ENCODE measurements at regions not wholly inside any gene's neighbourhood (a gene's known extent, or its start where the extent isn't known, plus 50 kb on each side); places are given as distances from the start of the nearest gene placed in this dataset.
"Not testable (repeated sequence)": the region's sequence is repeated elsewhere in the genome, so short reads cannot be mapped to it uniquely, and the experiment has no call there.

DNA sequence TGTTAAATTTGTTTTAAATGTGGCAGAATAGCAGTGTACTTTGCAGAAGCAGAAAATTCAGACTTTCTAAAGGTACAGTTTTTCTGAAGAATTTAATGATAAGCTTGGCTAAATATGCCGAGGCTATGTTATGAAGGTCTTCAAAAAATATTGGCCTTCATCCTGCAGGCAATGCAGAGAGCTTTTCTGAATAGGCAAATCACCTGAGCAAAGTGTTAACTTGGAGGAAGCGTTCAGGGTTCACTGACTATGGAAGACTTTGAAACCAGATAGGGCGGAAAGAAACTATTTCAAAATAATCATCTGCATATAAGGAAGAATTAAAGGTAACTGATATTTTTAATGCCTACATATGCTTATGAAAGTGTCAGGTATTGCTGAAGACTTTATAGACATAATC is 133.7 kb upstream of the SETBP1 start:
- DNase-seq: no peak
- no peak for ATAC-seq

DNA sequence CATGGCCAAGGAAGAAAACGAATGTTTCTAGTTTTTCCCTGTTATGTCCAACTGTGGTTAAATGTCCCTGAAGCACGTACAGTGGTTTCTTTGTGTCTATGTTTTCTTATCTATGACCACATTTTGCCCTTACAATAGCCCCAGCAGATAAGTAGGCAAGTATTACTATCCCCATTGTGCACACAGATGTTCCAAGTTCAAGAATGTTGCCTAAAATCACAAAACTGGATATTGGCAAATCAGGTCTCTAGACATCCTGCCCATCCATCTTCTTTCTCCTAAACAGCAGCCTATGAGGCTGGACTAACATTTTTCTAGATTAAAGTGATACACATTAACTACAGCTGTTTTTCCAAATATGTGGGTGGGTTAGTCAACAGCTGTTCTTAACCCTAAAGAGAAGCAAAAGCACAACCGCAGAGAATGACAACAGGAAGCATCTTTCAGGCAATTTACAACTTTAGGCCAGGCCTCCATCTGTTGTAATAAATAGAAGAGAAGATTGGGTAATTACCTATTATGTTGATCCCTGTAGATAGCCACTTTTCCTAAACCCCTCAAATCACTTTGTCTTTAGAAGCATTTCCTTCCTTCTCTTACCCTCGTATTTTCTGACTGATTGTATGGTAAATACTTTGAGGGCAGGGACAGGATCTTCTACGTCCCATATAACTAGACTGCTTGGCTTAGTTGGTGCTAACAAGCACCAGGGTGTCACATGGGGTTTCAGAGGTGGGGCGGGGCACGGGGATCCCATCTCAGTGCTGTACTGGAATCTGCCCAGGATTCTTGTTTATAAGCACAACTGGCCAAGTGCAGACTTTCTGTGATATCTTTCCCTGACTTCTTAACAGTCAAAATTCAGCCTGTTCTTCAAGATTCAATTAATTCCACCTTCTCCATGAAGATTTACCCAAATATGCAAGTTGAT is 132.1 kb upstream of the SETBP1 start:
- ATAC-seq (no peak), DNase-seq (no peak)

DNA sequence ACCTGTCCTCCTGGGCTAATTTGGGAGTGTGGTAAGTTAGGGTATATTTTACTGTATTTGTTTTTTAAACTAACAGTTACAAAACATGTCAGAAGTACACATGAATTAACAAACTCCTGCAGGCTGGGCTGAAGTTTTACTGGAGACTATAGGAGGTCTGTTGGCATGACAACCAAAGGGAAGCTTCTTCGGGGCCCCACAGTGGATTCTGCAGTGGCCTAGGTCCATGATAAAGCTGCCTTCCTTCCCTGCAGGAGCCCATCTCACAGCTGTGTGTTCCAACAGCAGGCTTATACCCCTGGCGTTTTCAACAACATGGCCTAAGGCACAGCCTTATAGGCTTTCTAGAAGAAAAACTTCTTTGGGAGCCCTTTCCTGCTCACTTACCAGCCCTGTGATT is 128.0 kb upstream of the SETBP1 start:
- no peak for ATAC-seq
- no peak for DNase-seq

DNA sequence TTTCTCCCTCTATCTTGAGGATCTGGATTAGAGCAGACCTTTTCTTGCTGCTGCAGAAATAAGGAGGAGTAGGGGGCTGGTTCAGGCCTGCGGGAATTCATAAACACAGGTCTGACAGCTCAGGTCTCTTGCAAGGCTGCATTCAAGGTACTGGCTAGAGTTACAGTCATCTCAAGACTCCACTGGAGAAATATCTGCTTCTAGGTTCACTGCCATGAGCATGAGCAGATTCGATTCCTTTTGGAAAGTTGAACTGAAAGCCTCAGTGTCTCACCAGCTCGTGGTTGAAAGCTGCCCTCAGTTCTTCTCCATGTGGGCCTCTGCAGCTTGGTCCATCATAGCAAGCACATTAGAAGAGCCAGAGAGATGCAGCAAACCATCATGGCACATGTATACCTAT is 124.4 kb upstream of the SETBP1 start:
- DNase-seq (no peak), ATAC-seq (no peak)

DNA sequence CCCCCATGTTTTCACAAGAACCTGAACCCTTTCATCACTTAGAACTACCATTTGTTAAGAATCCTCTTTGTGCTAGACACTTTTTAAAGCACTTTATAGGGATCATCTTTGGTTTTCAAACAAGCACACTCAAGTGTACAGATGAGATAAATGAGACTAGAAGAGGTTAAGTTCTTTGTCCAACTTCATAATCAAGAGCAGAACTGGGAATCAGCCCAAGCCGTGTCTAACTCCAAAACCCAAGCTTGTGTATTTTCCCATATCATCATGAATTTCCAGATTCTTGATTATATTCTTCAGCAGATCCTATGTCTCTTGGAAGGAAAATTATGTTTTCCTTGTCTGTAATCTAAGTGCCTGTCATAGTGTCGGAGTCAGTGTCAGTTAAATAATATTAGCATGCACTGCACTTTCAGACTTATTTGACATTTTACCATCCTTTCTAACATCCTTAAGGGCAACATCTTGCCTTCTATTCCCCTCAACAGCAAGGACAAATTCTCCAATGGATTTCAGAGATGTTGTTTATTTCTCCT is 123.0 kb upstream of the SETBP1 start:
- ATAC-seq (no peak), DNase-seq (no peak)

DNA sequence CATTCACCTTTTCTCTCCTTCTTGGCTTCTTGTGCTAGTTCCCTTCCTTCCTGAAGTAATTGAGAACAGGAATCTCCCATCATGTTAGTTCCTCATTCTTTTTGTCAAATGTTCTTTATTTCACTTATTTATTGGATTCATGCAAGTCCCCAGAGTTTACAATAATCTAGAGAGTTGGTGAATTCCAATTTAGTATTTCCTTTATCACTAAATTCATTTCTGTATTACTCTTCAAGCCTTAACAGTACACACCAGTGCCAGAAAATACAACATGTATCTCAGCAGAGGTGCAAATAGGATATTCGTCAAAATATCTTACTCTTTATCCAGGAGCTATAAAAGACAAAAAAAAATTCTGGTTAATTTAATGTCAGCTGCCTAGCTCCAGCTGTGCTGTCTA is 121.9 kb upstream of the SETBP1 start:
- no peak for DNase-seq
- ATAC-seq: no peak

DNA sequence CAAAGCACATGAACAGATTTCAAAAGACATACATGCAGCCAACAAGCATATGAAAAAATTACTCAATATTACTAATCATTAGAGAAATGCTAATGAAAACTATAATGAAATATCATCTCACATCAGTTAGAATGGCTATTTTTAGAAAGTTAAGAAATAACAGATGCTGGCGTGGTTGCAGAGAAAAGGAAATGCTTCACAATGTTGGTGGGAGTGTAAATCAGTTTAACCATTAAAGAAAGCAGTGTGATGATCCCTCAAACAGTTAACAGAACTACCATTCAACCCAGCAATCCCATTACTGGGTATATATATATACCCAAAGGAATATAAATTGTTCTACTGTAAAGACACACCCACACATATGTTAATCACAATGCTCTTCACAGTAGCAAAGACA is 117.7 kb upstream of the SETBP1 start:
- ATAC-seq: no peak
- no peak for DNase-seq

DNA sequence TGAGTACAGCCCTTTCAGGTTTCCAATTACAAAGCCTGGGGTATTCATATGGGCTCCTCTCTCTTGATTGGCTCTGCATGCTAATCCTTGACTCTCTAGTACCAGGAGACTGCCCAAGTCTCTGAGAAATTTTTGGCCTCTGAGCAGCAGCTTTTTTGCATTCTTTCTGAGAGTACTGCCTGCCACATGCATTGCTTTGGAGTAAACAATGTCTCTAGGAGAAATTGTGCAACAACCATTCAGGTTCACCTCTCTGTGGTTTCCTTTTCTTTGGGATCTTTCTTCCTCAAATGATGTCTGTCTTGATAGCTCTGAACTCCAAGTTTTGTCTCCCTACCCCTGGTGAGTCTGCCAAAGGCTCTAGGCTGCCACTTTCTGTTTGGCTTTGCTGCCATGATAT is 115.8 kb upstream of the SETBP1 start:
- DNase-seq (no peak), ATAC-seq (no peak)

DNA sequence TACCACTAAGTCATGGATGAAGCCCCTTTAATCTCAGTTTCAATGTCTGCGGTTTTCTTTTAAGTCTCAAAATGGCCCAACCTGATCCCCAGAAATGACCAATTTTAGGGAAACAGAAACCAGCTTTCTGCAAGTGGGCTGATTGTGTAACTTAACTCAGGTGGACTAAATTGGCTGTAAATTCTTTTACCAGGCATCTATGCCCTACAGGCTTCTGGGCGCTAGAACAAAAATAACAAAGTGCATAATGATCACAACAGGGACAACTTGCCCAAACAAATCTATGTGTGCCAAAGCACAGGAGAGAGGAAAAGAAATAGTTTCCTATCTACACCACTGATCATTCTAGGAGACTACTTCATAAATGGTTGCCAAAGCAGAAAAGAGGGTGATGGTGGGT is 112.3 kb upstream of the SETBP1 start:
- ATAC-seq (no peak), DNase-seq (no peak)

DNA sequence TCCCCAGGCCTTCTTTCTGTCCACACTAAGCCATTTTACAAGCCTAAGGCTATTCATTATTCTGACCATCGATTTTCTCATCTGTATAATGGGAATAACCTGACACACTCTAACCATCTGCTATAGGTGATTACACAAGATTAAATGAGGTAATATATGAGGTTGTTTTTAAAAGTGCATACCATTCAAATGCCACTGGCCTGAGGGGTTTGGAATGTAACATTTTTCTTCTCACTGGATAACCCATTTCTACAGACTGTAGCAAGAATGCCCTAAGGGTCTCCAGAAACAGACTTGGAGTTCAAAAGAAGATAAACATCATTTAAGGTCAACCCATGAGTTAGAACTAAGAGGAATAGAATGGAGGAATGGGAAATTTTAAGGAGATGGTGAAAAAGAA is 111.7 kb upstream of the SETBP1 start:
- DNase-seq: no peak
- ATAC-seq: no peak

DNA sequence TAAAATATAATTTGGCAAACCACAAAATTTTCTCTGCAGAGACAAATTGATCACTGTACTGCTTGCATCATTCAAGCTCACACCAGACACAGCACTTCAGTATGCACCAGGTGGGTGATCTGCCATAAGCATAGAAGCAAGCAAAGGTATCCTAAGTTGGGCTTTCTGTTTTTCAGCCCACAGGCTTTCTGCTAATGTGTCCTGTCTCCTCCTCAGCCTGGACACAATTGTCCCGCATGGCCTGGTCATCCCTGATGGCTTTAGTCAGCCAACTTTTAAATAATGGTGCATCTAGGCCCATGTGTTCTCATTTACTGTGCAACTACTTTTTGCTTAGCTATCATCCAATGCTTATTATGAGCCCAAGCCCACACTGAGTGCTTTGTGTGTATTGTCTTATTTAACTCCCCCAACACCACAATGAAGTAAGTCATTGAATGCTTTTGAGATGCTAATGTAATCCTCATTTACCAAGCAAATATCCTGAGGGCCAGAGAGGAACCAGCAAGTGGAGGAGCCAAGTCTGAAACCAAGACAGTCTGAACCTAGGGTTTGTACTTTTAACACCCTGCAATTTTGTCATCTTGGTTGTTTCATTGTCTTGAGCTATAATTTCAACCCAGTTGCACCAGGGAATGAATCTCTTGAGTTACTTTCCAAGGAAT is 111.2 kb upstream of the SETBP1 start:
- DNase-seq: no peak
- ATAC-seq: no peak

DNA sequence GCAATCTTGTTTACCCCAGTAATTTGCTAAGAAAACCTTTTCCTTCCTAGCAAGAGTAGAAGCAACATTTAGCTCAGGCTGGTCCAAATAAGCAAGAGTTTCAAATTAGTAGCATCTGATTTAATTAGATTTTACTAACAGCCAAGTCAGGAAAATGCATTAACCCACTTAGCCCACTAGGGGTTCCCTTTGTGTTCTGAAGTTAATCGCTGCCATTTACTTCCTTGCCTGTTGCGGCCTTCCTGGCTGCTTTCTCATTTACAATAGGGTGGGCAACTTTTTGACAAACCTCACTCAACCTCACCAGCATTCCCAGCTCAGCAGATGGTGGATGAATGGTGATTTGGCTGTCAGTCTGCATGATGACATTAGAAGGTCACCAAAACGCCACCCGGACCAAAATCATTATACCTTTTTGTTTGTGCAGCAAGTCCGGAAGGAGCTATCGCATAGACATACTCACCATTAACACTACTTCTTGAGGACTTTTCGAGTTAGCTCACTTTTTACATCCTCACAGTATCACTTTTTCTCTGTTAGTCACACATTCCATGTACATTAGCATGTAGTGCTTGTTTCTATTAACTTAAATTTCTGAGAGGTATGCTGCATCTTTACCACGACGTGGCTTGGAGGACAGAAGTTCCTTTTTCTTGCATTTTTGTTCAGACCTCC is 101.5 kb upstream of the SETBP1 start:
- ATAC-seq (no peak), DNase-seq (no peak)

DNA sequence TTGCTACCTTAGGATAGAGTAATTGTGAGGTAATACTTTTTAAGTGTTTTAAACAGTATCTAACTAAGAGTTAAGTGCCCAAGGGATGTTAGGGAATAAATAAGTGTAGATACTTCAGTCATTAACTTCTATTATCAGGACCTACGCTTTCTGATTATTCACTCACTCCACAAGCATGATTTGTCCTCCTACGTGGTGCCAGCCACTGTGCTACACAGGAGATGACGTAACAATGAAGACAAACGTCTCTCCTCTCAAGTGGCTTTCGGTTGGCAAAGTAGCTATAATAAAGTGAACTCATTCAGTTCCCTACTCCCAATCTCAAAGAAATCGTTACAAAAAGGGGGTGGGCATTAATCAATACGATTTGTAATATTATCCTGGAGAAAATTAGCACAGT is 100.9 kb upstream of the SETBP1 start:
- ATAC-seq (no peak), DNase-seq (no peak)

DNA sequence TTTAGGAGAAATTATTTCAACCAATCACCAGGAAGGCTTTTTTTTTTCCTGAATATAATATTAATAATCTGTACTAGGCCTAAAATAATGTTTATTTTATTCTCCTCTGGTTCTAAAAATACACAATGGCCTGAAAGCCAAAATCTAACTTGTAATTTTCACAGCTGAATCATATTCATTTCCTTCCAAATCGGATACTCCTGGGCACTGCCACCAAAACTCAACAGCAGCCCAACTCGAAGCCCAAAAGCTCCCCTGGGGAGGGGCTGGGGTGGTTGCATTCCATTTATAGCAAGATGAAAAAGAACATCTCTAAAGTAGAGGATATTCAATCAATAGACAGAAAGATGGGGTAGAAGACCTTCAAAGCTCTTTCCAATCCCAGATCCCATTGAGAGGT is 100.5 kb upstream of the SETBP1 start:
- DNase-seq (no peak), ATAC-seq (no peak)

DNA sequence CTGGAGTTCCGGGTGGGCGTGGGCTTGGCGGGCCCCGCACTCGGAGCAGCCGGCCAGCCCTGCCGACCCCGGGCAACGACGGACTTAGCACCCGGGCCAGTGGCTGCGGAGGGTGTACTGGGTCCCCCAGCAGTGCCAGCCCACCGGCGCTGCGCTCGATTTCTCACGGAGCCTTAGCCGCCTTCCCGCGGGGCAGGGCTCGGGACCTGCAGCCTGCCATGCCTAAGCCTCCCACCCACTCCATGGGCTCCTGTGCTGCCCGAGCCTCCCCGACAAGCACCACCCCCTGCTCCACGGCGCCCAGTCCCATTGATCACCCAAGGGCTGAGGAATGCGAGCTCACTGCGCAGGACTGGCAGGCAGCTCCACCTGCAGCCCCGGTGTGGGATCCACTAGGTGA is 99.9 kb upstream of the SETBP1 start:
- not testable (repeated sequence) for DNase-seq, ATAC-seq

DNA sequence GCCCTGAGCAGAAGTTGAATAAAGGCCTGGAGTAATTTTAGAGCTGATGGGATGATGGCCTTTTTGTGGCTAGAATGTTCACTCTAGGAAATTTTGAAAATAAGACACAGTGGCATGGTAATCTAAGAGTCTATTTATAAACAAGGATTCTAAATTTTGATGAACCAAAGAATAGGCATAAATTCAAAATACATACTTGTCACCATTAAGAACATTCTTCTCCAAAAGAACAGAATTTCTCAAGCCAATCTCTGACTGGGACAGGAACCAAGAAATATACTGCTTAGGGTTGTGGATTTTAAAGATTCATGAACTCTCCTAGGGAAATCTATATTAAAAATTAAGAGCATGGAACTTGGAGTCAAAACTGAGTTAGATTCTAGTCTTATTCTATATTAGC is 98.2 kb upstream of the SETBP1 start:
- ATAC-seq: no peak
- no peak for DNase-seq

DNA sequence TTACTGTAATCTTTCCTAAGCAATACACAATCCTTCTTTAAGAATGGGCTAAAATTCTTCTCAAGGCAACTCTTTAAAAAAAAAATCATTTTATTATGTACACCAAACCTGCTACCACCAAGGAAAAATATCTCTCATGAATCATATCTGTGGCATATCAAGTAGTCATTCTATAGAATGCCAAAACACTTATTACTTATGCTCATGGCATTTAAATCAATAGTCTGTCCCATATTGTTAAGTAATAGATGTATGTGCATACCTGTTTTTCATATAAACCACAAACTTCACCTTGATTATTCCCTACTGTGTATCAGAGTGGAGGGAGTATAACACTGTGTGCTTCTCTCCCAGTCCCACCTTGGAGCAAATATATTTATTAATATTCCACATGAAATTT is 95.8 kb upstream of the SETBP1 start:
- no peak for ATAC-seq
- no peak for DNase-seq

DNA sequence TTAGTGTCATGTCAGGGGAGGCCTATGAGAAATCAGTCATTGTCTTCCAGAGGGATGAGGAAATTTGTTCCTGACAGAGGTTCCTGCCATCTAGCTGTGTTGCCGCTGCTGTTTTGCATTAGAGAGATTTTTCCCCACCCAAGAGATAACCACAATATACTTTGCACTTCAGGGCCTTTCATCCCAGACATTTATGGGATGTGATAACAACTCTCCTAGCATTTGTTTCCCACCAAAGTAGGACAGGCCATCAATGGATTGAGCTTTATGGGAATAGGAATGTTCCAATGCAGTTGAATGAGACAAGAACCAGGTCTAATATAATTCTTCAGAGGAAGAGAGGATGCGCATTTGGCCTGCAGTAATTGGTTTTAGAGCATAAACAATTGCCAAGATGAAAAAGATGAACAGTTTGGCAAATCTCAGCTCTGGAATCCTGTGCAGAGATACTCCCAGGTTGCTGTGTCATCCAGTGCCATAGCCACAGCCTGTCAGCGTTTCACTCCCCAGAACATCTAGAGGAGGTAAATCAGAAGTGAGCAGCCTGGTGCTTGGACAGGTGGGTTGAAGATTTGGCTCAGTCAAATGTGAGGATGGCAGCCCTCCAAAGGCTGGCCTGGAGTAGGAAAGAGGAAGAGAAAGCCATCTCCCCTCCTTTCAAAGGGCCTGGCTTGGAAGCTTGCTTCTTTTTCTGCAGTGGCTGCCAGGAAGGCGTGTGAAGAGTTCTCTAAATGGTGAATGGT is 93.7 kb upstream of the SETBP1 start:
- ATAC-seq: no peak
- DNase-seq: no peak

DNA sequence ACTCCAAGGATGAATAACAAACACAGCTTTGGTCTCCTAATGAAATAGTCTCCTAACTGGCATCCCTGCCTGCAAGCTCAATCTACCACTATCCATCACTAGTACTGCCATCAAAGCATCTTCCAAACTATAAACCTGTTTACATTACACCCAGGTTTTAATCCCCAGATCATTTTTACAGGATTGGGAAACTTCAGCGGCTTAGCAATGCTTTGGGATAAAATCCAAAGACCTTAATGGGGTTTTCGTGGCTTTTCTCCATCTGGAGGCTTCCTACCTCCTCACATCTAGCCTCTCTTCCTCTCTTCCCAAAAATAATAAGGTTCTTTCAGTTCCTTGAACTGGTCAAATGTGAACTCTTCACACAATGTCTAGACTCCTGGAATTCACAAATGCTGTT is 92.2 kb upstream of the SETBP1 start:
- no peak for ATAC-seq

DNA sequence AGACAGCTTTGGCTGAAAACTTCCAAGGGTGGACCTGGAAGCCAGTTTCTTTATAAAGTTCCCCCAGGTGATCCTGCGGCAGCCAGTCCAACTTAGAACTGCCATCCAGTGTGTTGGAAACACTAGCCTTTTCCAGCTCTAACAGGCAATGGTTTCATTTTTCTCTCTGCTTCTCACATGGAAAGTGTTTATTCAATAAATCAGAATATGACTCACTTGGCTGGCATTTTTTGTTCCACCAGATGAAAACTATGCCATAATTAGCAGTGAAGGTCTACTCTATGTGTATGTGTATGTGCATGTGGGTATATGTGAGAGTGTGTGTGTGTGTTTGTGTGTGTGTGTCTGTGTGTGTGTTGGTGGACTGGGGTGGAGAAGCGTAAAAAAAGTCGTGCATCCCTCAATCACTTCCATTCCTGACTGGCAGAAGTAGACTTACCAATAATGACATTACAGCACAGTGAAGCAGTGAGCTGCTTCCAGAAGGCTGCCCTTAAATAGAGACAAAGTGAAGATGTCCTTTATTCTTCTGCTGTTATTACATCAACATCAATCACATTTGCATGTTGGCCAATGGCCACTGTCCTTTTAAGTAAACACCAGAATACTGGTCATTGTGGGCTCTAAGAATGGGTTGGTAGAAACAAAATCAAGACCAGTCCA is 90.9 kb upstream of the SETBP1 start:
- ATAC-seq (no peak), DNase-seq (no peak)

More for the DNA sequence above, 92.2 kb upstream of the SETBP1 start:
- no peak for DNase-seq

DNA sequence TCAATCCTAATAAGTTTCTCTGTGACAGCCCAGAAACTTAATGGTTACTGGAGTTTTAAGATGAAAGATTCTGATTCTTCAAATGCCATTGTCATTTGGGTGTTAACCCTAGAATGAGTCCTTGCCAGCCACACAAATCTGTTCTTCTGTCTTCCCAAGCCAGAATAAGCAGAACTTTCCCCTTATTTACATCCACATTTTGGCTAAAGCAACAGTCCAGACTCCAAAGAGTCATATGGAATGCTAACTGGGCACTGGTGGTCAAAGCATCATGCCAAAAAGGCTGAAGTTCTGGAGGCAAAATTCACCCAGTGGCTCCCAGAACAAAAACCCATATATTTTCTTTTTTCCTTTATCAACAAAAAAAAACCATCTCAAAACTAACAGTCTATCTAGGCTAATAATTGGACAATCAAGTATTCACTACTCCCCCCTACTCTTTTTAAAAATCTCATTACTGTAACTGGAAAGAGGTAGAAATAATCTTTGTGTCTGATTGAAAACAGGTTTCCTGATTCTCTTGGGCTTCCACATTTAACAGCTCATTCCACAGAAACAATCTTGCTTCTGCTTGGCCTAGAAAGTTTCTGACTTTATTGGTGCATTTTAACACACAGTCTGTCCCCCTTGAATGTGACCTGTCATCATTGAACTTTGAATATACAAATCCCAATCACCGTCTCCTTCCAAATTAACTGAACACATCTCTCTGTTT is 89.6 kb upstream of the SETBP1 start:
- ATAC-seq: no peak
- DNase-seq: no peak

Measured in stimulated activated naive CD8-positive, alpha-beta T cell treated with anti-CD3 and anti-CD28 coated beads, Interleukin-15, Interleukin-2, amounts not matched to agents 100 U/mL and 50 U/mL, for 24 hours (primary cell).